ENCODE measurements at regions not wholly inside any gene's neighbourhood (a gene's known extent, or its start where the extent isn't known, plus 50 kb on each side); places are given as distances from the start of the nearest gene placed in this dataset.
A peak's percentile ranks its signal among the peaks of the same experiment; 100 is the strongest.
"Not testable (repeated sequence)": the region's sequence is repeated elsewhere in the genome, so short reads cannot be mapped to it uniquely, and the experiment has no call there.

DNA sequence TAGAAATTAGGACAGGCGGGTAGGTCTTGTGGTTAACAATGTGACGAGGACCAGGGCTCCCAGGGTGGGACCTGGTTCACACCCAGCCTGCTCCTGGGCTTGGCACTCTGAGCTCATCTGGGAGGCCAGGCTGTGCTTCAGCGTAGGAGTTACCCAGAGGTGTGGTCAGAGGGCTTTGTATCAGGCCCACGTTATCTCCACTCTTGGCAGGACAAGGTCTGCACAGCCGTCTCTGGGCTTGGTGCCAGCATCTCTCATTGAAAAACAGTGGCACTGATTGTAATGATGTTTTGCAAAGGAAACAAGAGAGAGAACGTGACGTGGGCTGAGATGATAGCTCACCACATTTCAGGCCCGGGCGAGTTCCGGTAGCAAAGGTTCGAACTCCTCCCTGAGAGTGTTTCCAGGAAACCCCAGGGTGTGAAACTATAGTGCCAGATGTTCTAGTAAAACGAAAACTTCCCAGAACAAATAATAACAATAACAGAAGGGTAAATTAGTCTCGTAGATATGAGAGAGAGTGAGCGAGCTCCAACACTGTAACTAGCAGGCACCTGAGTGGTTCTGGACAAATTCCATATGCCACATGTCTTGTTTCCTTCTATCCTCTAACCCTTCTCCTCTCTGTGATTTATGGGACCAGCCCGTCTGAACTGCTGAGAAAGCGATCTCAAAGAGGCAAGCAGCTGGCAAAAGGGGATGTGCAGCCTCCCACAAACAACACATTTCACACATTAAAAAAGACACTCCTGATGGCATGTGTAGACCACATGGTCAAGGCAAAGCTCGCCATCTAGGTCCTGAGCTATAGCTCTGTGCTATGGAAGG, 227.3 kb downstream of the KTN1 start:
- DNase-seq, result peak; percentile 23 to 75

GRCh38 chr14:55807881-55808379, 227.9 kb downstream of the KTN1 start:
- DNase-seq, result no peak

- no peak for DNase-seq
Observed at GRCh38 chr14:55813630-55814029, 233.6 kb downstream of the KTN1 start.

GRCh38 chr14:55814064-55814463, 234.1 kb downstream of the KTN1 start:
- DNase-seq, result no peak

- no peak for DNase-seq
Observed at GRCh38 chr14:55814873-55815272, 234.9 kb downstream of the KTN1 start.

DNA sequence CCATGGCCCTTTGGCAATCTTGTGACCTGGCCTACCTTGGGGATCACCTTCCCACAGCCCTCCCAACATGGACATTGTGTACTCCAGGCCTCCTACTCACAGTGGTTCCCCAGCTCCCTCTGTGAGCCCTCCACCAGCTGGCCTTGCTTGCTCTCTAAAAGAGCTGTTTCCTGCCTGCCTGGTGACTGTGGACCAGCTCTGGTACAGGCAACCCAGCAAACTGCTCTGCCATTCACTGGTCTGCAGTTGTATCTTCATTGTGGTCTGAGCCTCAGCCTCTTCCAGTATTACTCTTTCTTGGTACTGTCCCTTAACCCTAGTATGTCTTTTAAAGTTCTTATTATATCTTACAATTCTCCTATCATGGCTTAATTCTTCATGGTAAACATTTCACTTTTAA, 236.2 kb downstream of the KTN1 start:
- DNase-seq, result no peak

GRCh38 chr14:55819610-55820304, 239.8 kb downstream of the KTN1 start:
- DNase-seq, result no peak

DNA sequence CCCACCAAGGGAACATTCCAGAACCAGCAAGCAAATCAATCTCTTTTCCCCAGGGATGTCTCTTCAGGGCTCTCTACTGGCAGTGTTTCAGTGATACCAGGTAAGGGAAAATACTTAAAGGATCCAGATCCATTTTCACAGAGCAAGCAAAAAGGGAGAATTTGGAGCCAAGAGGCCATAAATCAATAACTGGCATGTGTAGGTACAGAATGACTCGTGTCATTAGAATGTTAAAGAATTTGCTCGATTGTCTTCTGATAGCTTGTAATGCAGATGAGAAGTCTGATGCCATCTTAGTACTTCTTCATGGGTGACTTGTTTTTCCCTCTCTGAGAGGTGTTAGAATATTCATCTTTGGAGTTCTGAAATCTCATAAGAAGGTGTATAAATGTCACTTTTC, 242.9 kb downstream of the KTN1 start:
- no peak for DNase-seq

GRCh38 chr14:55832122-55832911, 252.3 kb downstream of the KTN1 start:
- no peak for DNase-seq

DNA sequence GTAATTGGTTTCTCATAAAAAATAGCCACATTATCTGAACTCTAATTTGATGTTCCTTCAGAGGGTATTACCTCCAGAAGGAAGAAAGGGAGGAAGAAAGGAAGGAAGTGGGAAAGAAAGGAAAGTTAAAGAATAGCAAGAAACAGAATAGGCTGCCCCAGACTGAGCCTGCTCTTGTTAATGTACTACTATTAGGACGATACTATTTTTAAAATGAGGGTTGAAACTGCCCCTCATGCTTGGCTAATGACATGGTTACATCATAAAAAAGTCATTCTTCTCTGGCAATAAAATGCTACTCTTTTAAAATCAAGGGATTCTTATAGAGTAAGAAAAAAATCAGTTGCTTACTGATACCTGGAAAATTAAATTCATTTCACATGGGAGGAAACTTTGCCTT, 253.0 kb downstream of the KTN1 start:
- DNase-seq, result no peak

DNA sequence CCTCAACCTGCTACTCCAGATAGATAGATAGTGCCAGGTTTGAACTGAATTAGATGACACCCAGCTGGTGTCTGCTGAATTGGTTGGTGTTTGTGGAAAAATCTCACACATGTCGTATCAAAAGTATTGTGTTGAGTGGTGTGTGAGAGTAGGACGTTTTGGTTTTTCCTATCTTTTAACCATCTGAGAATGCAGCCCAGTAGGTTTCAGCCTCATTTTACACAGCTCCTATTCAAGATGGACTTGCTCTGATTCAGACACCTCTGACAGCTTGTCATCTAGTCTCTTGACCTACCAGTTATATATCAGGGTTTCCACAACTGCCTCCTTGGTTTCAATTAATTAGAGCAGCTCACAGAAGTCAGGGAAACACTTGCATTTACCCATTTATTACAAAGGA, 254.4 kb downstream of the KTN1 start:
- no peak for DNase-seq

GRCh38 chr14:55835985-55836384, 256.0 kb downstream of the KTN1 start:
- no peak for DNase-seq

GRCh38 chr14:55837467-55837866, 257.5 kb downstream of the KTN1 start:
- no peak for DNase-seq

- DNase-seq, result no peak
Observed at GRCh38 chr14:55838529-55839052, 258.6 kb downstream of the KTN1 start.

DNA sequence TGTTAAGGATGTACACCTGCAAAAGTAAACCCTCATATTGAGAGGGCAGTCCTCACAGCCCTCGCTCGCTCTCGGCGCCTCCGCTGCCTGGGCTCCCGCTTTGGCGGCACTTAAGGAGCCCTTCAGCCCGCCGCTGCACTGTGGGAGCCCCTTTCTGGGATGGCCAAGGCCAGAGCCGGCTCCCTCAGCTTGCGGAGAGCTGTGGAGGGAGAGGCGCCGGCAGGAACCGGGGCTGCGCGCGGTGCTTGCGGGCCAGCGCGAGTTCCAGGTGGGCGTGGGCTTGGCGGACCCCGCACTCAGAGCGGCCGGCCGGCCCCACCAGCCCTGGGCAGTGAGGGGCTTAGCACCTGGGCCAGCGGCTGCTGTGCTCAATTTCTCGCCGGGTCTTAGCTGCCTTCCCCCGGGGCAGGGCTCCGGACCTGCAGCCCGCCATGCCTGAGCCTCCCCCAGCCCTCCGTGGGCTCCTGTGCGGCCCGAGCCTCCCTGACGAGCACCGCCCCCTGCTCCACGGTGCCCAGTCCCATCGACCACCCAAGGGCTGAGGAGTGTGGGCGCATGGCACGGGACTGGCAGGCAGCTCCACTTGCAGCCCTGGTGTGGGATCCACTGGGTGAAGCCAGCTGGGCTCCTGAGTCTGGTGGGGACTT, 259.4 kb downstream of the KTN1 start:
- DNase-seq, result not testable (repeated sequence)

DNA sequence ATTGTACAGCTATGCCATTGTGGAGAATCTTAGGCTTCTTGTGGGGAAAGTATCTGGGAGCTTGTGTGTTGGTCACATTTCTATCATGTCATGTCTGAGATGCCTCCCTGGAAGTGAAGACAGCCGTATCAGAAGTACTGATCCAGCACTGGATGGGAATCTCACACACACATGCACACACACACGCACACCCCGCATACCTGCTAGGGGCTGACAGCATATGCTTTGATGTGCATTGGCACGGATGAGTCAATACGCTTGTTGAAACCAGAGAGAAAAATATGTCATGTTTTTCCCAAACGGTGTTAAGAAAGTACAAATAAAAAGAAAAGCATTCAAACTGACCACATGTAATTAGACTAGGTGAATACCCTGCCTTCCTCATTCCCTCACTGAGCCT, 260.8 kb downstream of the KTN1 start:
- no peak for DNase-seq

GRCh38 chr14:55841625-55842024, 261.6 kb downstream of the KTN1 start:
- DNase-seq, result no peak

- DNase-seq, result no peak
Observed at GRCh38 chr14:55843718-55844403, 263.9 kb downstream of the KTN1 start.

DNA sequence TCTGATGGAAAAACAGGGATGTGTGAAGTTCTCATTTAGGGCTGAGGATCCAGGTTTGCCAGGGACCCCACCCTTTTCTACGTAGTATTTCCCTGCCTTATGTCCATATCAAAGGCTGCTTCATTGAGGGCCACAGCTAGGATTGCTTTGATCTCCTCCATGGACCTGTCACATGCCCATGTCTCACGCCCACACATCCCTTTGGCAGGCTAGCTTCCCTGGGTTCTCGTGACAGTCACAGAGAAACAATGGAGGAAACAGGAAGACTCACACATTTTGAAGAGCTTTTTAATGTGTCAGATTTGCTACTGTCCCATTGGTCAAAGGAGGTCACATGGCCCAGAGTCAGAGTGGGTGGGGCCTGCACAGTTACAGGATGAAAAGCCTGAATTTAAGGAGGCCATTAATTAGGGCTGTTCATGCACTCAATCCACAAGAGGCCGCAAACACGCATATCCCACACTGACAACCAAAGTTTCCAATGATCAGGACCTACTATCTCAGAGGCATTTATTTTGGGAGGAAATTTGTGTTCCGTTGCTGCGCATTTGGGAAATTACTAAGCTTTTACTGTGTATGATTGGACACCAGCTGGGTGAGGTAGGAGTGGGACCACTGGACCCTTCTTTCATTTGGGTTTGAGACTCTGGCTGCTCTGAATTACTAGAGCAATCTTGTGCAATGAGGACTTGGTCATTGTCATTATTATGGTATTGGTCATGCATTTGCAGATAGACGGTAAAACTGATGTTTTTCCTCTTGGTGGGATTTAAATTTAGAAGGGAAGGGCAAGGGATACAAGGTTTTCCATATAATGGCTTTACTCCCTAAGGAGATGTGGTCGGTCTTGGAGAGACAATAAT, 266.2 kb downstream of the KTN1 start:
- no peak for DNase-seq

DNA sequence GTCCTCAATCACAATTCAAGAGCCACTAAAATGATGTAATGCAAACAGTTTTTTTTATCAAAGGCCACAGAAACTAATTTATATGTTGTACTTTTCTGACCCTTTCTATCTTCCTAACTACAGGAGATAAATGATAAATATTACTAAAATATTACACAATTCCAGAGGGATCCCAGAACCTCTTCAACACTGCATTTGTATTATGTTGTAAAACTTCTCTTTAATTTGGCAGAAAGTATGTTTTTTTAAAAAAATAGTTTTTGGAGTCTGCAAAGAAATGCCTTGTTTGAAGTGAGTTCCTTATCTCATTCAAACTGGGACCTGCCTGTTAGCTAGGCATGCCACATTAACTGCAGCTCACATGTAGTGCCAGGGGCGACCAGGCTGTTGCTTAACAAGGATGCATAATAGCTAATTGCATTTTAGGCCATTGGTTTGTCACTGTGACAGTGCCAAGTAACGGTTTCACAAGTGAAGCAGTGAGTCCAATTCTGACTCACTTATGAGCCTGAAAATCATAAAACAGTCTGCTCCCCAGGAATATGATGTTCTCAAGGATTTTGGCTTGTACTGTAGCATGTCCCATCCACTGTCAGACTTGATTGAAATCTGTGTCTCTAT, 266.9 kb downstream of the KTN1 start:
- DNase-seq, result no peak

- DNase-seq, result no peak
Observed at GRCh38 chr14:55847766-55848165, 267.8 kb downstream of the KTN1 start.

Measured in stimulated activated CD4-positive, alpha-beta T cell treated with anti-CD3 and anti-CD28 coated beads, Interleukin-4, amount 100 ng/mL, for 4 hours (primary cell).